ENCODE measurements at regions not wholly inside any gene's neighbourhood (a gene's known extent, or its start where the extent isn't known, plus 50 kb on each side); places are given as distances from the start of the nearest gene placed in this dataset.

DNA sequence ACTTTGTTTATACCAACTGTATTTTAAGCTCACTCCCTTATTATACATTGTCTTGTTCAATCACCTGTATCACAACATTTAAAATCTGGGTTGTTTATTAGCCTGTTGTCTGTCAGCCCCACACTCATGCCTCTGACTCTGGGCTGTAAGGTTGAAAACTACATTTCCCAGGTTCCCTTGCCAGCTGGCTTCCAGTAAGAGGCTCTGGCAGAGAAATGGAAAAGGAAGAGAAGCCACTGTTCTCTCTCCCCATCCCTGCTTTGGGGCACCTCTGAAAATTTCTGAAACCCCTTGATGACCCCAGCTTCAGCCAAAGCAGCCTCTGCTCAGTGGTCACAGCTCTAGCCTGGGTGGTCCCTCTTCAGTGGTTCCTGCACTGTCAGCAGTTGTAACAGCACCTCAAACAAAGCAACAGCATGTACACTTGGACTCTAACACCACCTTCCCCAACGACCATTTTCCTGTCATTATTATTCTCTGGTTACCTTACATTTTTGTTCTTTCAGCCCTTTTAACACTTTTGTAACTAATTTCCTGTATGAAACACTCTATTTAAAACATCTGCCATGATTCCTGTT is 108.9 kb upstream of the LGALSL start:
- no peak for TF ChIP-seq CTCF (IDR thresholded peaks at IDR 0.05)
- no peak for TF ChIP-seq POLR2A (IDR thresholded peaks at IDR 0.05)
